Adrenal gland (tissue), 5 donors: ENCODE measurements at regions not wholly inside any gene's neighbourhood (a gene's known extent, or its start where the extent isn't known, plus 50 kb on each side); places are given as distances from the start of the nearest gene placed in this dataset.

Experiments
- POLR2A ChIP-seq, 2 donors: fragments of 450-650 bp; IDR thresholded peaks; one replicate each; pipeline ENCODE4 v1.6.1; 2017; ENCODE audit warnings: antibody characterized with exemption in 2 of 2, mild to moderate bottlenecking in 2 of 2, moderate library complexity in 1 of 2
- TF ChIP-seq, protein P1 (sequence below), 6 experiments: fragments of 450-650 bp in 4 of 6; fragments of 200-600 bp in 2 of 6; sonication (generic) in 1 of 6; IDR thresholded peaks; 1 replicate in 5 of 6; 2 replicates in 1 of 6; pipeline versions ENCODE4 v1.5.1 to v1.8.0; 2016 to 2021; ENCODE audit warnings: antibody characterized with exemption in 6 of 6, mild to moderate bottlenecking in 2 of 6, moderate library complexity in 1 of 6
- donor health status: DM: no; HTN: no; CAD: no.

GRCh38 chr21:18917622-18918021 is 514.0 kb upstream of the TMPRSS15 start:
- TF ChIP-seq, protein P1, sequence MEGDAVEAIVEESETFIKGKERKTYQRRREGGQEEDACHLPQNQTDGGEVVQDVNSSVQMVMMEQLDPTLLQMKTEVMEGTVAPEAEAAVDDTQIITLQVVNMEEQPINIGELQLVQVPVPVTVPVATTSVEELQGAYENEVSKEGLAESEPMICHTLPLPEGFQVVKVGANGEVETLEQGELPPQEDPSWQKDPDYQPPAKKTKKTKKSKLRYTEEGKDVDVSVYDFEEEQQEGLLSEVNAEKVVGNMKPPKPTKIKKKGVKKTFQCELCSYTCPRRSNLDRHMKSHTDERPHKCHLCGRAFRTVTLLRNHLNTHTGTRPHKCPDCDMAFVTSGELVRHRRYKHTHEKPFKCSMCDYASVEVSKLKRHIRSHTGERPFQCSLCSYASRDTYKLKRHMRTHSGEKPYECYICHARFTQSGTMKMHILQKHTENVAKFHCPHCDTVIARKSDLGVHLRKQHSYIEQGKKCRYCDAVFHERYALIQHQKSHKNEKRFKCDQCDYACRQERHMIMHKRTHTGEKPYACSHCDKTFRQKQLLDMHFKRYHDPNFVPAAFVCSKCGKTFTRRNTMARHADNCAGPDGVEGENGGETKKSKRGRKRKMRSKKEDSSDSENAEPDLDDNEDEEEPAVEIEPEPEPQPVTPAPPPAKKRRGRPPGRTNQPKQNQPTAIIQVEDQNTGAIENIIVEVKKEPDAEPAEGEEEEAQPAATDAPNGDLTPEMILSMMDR (IDR thresholded peaks at IDR 0.05): no peak
- no peak for TF ChIP-seq POLR2A (IDR thresholded peaks at IDR 0.05)
